PC-9 (cell line): ENCODE measurements at regions not wholly inside any gene's neighbourhood (a gene's known extent, or its start where the extent isn't known, plus 50 kb on each side); places are given as distances from the start of the nearest gene placed in this dataset.

Experiments used
- BruUV-seq: library from RNA; stranded (reverse); fragments of 400-500 nt; replicated peaks from 2 replicates; lab custom pipeline; 2021; lab: Mats Ljungman, UMichigan
- CTCF ChIA-PET: fragments of 300-600 bp; sonication (Branson Sonifier 250); formaldehyde crosslinking; loops from one replicate; lab custom pipeline; 2022; ENCODE audit warnings: antibody characterized with exemption; lab: Charles Lee
- POLR2A ChIA-PET: fragments of 300-600 bp; sonication (Branson Sonifier 250); formaldehyde crosslinking; loops from one replicate; lab custom pipeline; 2022; ENCODE audit warnings: antibody characterized with exemption; ENCODE audit not compliant: unreplicated experiment; lab: Charles Lee
- DNase-seq, 2 experiments: peaks; one replicate each; pipeline versions ENCODE4 v3.0.0 to v3.0.0-alpha.2; 2015 to 2022; ENCODE audit warnings: mixed read lengths in 1 of 2
- H2AFZ ChIP-seq: fragments of 200-600 bp; sonication (generic); 2 replicates; pipeline ENCODE4 v1.8.1; 2017; ENCODE audit warnings: antibody characterized with exemption
- H3F3A ChIP-seq: fragments of 200-600 bp; sonication (generic); 2 replicates; pipeline ENCODE4 v1.8.1; 2017; ENCODE audit warnings: antibody characterized with exemption, mild to moderate bottlenecking, low read depth; ENCODE audit not compliant: insufficient read depth
- H3K27ac ChIP-seq: fragments of 200-600 bp; sonication (generic); 2 replicates; pipeline ENCODE4 v1.6.1; 2016; ENCODE audit warnings: mixed run types
- H3K27me3 ChIP-seq: fragments of 200-600 bp; sonication (generic); 2 replicates; pipeline ENCODE4 v1.6.1; 2016; ENCODE audit warnings: low read depth, mixed run types; ENCODE audit not compliant: insufficient read depth
- H3K36me3 ChIP-seq: fragments of 200-600 bp; sonication (generic); 2 replicates; pipeline ENCODE4 v1.6.1; 2016; ENCODE audit warnings: low read depth, mixed run types
- H3K4me1 ChIP-seq: fragments of 200-600 bp; sonication (generic); replicated peaks from 2 replicates; pipeline ENCODE4 v1.6.1; 2016; ENCODE audit warnings: mixed run types; ENCODE audit not compliant: insufficient read depth
- H3K4me2 ChIP-seq: fragments of 200-600 bp; sonication (generic); 2 replicates; pipeline ENCODE4 v1.6.1; 2017; ENCODE audit warnings: mixed run types
- H3K4me3 ChIP-seq: fragments of 200-600 bp; sonication (generic); 2 replicates; pipeline ENCODE4 v1.6.1; 2016; ENCODE audit warnings: mixed run types
- H3K79me2 ChIP-seq: fragments of 200-600 bp; sonication (generic); 2 replicates; pipeline ENCODE4 v1.6.1; 2017; ENCODE audit warnings: low read depth, mixed run types
- H3K9me2 ChIP-seq: fragments of 200-600 bp; sonication (generic); 2 replicates; pipeline ENCODE4 v1.8.1; 2017; ENCODE audit warnings: mild to moderate bottlenecking; ENCODE audit not compliant: insufficient read depth
- H3K9me3 ChIP-seq: fragments of 200-600 bp; sonication (generic); 2 replicates; pipeline ENCODE4 v1.8.1; 2016; ENCODE audit warnings: low read depth; ENCODE audit not compliant: insufficient read depth
- H4K20me1 ChIP-seq: fragments of 200-600 bp; sonication (generic); 2 replicates; pipeline ENCODE4 v1.8.1; 2017; ENCODE audit not compliant: insufficient read depth
- CTCF ChIP-seq: fragments of 200-600 bp; sonication (generic); conservative IDR thresholded peaks from 2 replicates; pipeline ENCODE4 v1.6.1; 2017; ENCODE audit warnings: mixed run types, antibody characterized with exemption, mild to moderate bottlenecking, moderate library complexity
- EZH2 ChIP-seq: fragments of 200-600 bp; sonication (generic); IDR thresholded peaks from 2 replicates; pipeline ENCODE4 v1.8.0; 2017; ENCODE audit warnings: antibody characterized with exemption, low read depth
- intact Hi-C: fragments of 100-400 bp; cut with micrococcal nuclease; formaldehyde crosslinking; loops from one replicate; pipeline ENCODE4 v1.10.0; 2022; ENCODE audit not compliant: unreplicated experiment

GRCh38 chr7:54858008-54858692, 99.1 kb upstream of the SEC61G start:
- ChIA-PET POLR2A (interaction anchor here (0.7 kb wide), 1 partner anchor 64 kb away, joined by 9 read pairs; no protein-coding TSS in a partner anchor), CTCF (no interaction called here)
- no peaks in the 10 kb centered on the region for H3K4me1 ChIP-seq
- no peaks in the 10 kb centered on the region for H4K20me1 ChIP-seq
- no peak for DNase-seq
- TF ChIP-seq CTCF (no peak), EZH2 (no peak)
- H3K79me2 ChIP-seq, result no peaks in the 10 kb centered on the region
- no peaks in the 10 kb centered on the region for H3F3A ChIP-seq
- H2AFZ ChIP-seq, result no peak overlapping the region
- 0 out of 2 replicates have a peak, but pooled peaks cover 7% of the 10 kb centered on the region for H3K9me2 ChIP-seq
- BruUV-seq, result no TSS peak
- H3K27me3 ChIP-seq, result no peaks in the 10 kb centered on the region
- no peaks in the 10 kb centered on the region; the same call in 1 of the 2 replicates for H3K9me3 ChIP-seq
- H3K4me3 ChIP-seq, result no peak overlapping the region
- intact Hi-C loops, result no loop called here
- H3K36me3 ChIP-seq, result no peaks in the 10 kb centered on the region
- no peak overlapping the region for H3K4me2 ChIP-seq
- no peak overlapping the region for H3K27ac ChIP-seq

GRCh38 chr7:54859066-54859465, 100.1 kb upstream of the SEC61G start:
- DNase-seq, result no peak
- no peak overlapping the region for H3K4me3 ChIP-seq
- no peaks in the 10 kb centered on the region for H3K4me1 ChIP-seq
- no peaks in the 10 kb centered on the region for H3F3A ChIP-seq
- H3K9me3 ChIP-seq, result no peaks in the 10 kb centered on the region; the same call in 1 of the 2 replicates
- ChIA-PET CTCF (interaction anchor here (0.6 kb wide), 1 partner anchor 331 kb away, joined by 3 read pairs; no protein-coding TSS in a partner anchor), POLR2A (interaction anchor here (0.7 kb wide), 1 partner anchor 65 kb away, joined by 9 read pairs; no protein-coding TSS in a partner anchor)
- H3K27me3 ChIP-seq, result no peaks in the 10 kb centered on the region
- no peak overlapping the region for H3K27ac ChIP-seq
- no peak overlapping the region for H2AFZ ChIP-seq
- H3K4me2 ChIP-seq, result no peak overlapping the region
- intact Hi-C loops, result no loop called here
- no peaks in the 10 kb centered on the region for H3K36me3 ChIP-seq
- no TSS peak for BruUV-seq
- H3K9me2 ChIP-seq, result 0 out of 2 replicates have a peak, but pooled peaks cover 7% of the 10 kb centered on the region
- H3K79me2 ChIP-seq, result no peaks in the 10 kb centered on the region
- H4K20me1 ChIP-seq, result no peaks in the 10 kb centered on the region
- no peak for TF ChIP-seq CTCF

DNA sequence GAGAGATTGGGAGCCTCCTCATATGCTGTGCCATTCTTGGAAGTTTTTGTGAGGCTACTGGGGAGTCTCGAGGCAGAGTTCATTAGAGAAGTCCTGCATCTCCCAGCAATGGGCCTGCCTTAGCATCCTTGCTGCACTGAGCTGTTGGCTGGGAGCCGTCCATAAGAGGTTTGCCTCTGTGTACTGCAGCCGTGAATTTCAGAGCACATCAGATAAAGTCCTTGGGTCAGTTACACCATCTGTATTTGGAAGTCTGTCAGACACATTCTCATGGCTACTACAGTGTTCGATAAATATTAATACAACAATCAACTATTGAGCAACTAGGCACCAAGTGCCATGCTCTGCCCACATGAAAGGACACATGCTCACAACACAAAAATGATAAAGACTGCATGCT, 100.5 kb upstream of the SEC61G start:
- Histone ChIP-seq H3K4me2 (no peak overlapping the region), H2AFZ (no peak overlapping the region), H3K9me3 (no peaks in the 10 kb centered on the region; the same call in 1 of the 2 replicates), H3K79me2 (no peaks in the 10 kb centered on the region), H3K9me2 (0 out of 2 replicates have a peak, but pooled peaks cover 7% of the 10 kb centered on the region), H3K4me1 (peaks cover under 1% of the 10 kb centered on the region; the same call in 1 of the 2 replicates), H3K4me3 (no peak overlapping the region), H4K20me1 (no peaks in the 10 kb centered on the region), H3F3A (no peaks in the 10 kb centered on the region), H3K27ac (no peak overlapping the region), H3K36me3 (no peaks in the 10 kb centered on the region), H3K27me3 (no peaks in the 10 kb centered on the region)
- BruUV-seq, result no TSS peak
- intact Hi-C loops, result no loop called here
- TF ChIP-seq EZH2 (no peak), CTCF (no peak)
- no peak for DNase-seq
- CTCF ChIA-PET, result interaction anchor here (0.6 kb wide), 1 partner anchor 330 kb away, joined by 3 read pairs; no protein-coding TSS in a partner anchor
- POLR2A ChIA-PET, result no interaction called here
